K562 (cell line): ENCODE measurements at regions not wholly inside any gene's neighbourhood (a gene's known extent, or its start where the extent isn't known, plus 50 kb on each side); places are given as distances from the start of the nearest gene placed in this dataset.

Experiments
- ATAC-seq: fragments of 200-7000 bp; cut with Tn5 transposase; 3 replicates; pipeline ENCODE4 v1.9.1; 2020; ENCODE audit warnings: moderate library complexity
- BruUV-seq: library from RNA; stranded (reverse); fragments of 400-500 nt; replicated peaks from 2 replicates; lab custom pipeline; 2021; lab: Mats Ljungman, UMichigan
- CTCF ChIA-PET: fragments of 300-600 bp; formaldehyde crosslinking; extraction: SDS; loops from one replicate; lab custom pipeline; 2021; ENCODE audit warnings: low intra/inter-chr PET ratio; lab: Yijun Ruan, JAX
- POLR2A ChIA-PET: fragments of 300-600, 350-650 bp; sonication (Branson Sonifier 250); formaldehyde crosslinking; extraction: SDS; loops from one replicate; lab custom pipeline; 2021; ENCODE audit warnings: antibody characterized with exemption, inconsistent platforms; lab: Yijun Ruan, JAX
- DNase-seq, 4 experiments: peaks; one replicate each; pipeline versions ENCODE4 v3.0.0 to v3.0.0-alpha.2; 2011 to 2018; ENCODE audit warnings: low spot score in 3 of 4, mixed read lengths in 3 of 4; ENCODE audit errors: extremely low read depth in 1 of 4
- FAIRE-seq: peaks from 2 replicates; lab custom pipeline; 2011; peaks lifted over from hg19 to GRCh38; lab: Jason Lieb, UNC
- H2AFZ ChIP-seq: 2 replicates; pipeline ENCODE4 v1.6.0; 2011; ENCODE audit warnings: low read depth, low read length, control low read depth, inconsistent platforms
- H3K27ac ChIP-seq: fragments of 200-600 bp; 3 replicates; pipeline ENCODE4 v1.8.0; 2011; ENCODE audit warnings: low read depth, mild to moderate bottlenecking, control low read depth, inconsistent platforms, low read length, moderate library complexity, mixed read lengths; ENCODE audit errors: extremely low read depth
- H3K27me3 ChIP-seq, 2 experiments: fragments of 300-600 bp in 1 of 2; 2 replicates in 1 of 2; 3 replicates in 1 of 2; pipeline versions ENCODE4 v1.6.0 to v1.8.0; 2011; ENCODE audit warnings: inconsistent platforms in 2 of 2, low read length in 2 of 2, mild to moderate bottlenecking in 1 of 2, mixed read lengths in 1 of 2, moderate library complexity in 1 of 2; ENCODE audit not compliant: control insufficient read depth in 2 of 2, insufficient read depth in 2 of 2
- H3K36me3 ChIP-seq: fragments of 300-600 bp; 3 replicates; pipeline ENCODE4 v1.8.0; 2011; ENCODE audit warnings: mild to moderate bottlenecking, low read length, inconsistent platforms; ENCODE audit not compliant: control insufficient read depth, insufficient read depth
- H3K4me1 ChIP-seq, 2 experiments: fragments of 200-600 bp in 1 of 2; replicated peaks in 1 of 2; 2 replicates in 1 of 2; 3 replicates in 1 of 2; pipeline versions ENCODE4 v1.5.1 to v1.8.0; 2011; ENCODE audit warnings: inconsistent platforms in 2 of 2, low read length in 2 of 2, mild to moderate bottlenecking in 1 of 2, mixed read lengths in 1 of 2, moderate library complexity in 1 of 2; ENCODE audit not compliant: control insufficient read depth in 2 of 2, insufficient read depth in 2 of 2
- H3K4me2 ChIP-seq: 2 replicates; pipeline ENCODE4 v1.6.1; 2011; ENCODE audit warnings: low read length, control low read depth, inconsistent platforms, mixed read lengths; ENCODE audit not compliant: insufficient read depth
- H3K4me3 ChIP-seq: fragments of 200-600 bp; sonication (generic), shearing (Covaris generic); 2 replicates; pipeline ENCODE4 v1.5.1; 2016; ENCODE audit warnings: control low read depth, inconsistent platforms
- H3K79me2 ChIP-seq: fragments of 200-600 bp; 3 replicates; pipeline ENCODE4 v1.8.0; 2011; ENCODE audit warnings: low read length, inconsistent platforms; ENCODE audit not compliant: control insufficient read depth, insufficient read depth
- H3K9ac ChIP-seq, 2 experiments: 2 replicates each; pipeline versions ENCODE4 v1.6.0 to v1.6.1; 2011; ENCODE audit warnings: low read depth in 2 of 2, low read length in 2 of 2, control low read depth in 1 of 2, inconsistent platforms in 1 of 2, mild to moderate bottlenecking in 1 of 2, mixed read lengths in 1 of 2; ENCODE audit not compliant: insufficient read depth in 1 of 2
- H3K9me1 ChIP-seq: one replicate; pipeline ENCODE4 v1.6.0; 2011; ENCODE audit warnings: inconsistent platforms, mild to moderate bottlenecking, low read length, moderate library complexity; ENCODE audit not compliant: control insufficient read depth, insufficient read depth
- H3K9me3 ChIP-seq: replicated peaks from 2 replicates; pipeline ENCODE4 v1.5.1; 2011; ENCODE audit warnings: low read depth, low read length, inconsistent platforms; ENCODE audit not compliant: control insufficient read depth, insufficient read depth
- H4K20me1 ChIP-seq: replicated peaks from 2 replicates; pipeline ENCODE4 v1.6.1; 2011; ENCODE audit warnings: low read length, inconsistent platforms, mixed read lengths; ENCODE audit not compliant: control insufficient read depth, insufficient read depth
- BCOR ChIP-seq: fragments of 450-650 bp; IDR thresholded peaks from 2 replicates; pipeline ENCODE4 v1.6.1; 2016
- BHLHE40 ChIP-seq: IDR thresholded peaks from 2 replicates; pipeline ENCODE4 v1.6.1; 2011; ENCODE audit warnings: low read length, improper control_type of control experiment
- PCBP2 ChIP-seq: fragments of 200-400 bp; formaldehyde crosslinking; IDR thresholded peaks from 2 replicates; pipeline ENCODE4 v1.6.1; 2018; ENCODE audit warnings: low read length, low read depth, mild to moderate bottlenecking, moderate library complexity; ENCODE audit not compliant: poor library complexity, severe bottlenecking
- SMAD4 ChIP-seq: fragments of 250-450 bp; sonication (Bioruptor Pico); conservative IDR thresholded peaks from 2 replicates; pipeline ENCODE4 v1.8.0; 2021; ENCODE audit warnings: inconsistent platforms, mild to moderate bottlenecking, moderate library complexity
- WGBS: fragments of 100-300 bp; shearing (Covaris generic); methylation state at CpG from one replicate; pipeline ENCODE4 v1.1.6; 2016; ENCODE audit warnings: low coverage, mixed read lengths; ENCODE audit not compliant: insufficient coverage; ENCODE audit errors: missing lambda C conversion rate; 5-methylcytosine and 5-hydroxymethylcytosine counted together
- in situ Hi-C: fragments of 300-500 bp; cut with MboI; formaldehyde crosslinking; loops from 4 replicates; pipeline ENCODE4 v1.15.0; 2018; ENCODE audit warnings: inconsistent platforms, mixed read lengths
- intact Hi-C: fragments of 100-400 bp; cut with micrococcal nuclease; formaldehyde crosslinking; loops from 2 replicates; pipeline ENCODE4 v1.14.2; 2022
- TF ChIP-seq, protein P1 (sequence below), 3 experiments: IDR thresholded peaks in 2 of 3; conservative IDR thresholded peaks in 1 of 3; 2 replicates each; pipeline ENCODE4 v1.5.1; 2011 to 2012; ENCODE audit warnings: low read length in 3 of 3, mild to moderate bottlenecking in 3 of 3, control low read depth in 2 of 3, improper control_type of control experiment in 1 of 3, inconsistent platforms in 1 of 3, low read depth in 1 of 3, mixed read lengths in 1 of 3, moderate library complexity in 1 of 3; ENCODE audit not compliant: insufficient read depth in 2 of 3

DNA sequence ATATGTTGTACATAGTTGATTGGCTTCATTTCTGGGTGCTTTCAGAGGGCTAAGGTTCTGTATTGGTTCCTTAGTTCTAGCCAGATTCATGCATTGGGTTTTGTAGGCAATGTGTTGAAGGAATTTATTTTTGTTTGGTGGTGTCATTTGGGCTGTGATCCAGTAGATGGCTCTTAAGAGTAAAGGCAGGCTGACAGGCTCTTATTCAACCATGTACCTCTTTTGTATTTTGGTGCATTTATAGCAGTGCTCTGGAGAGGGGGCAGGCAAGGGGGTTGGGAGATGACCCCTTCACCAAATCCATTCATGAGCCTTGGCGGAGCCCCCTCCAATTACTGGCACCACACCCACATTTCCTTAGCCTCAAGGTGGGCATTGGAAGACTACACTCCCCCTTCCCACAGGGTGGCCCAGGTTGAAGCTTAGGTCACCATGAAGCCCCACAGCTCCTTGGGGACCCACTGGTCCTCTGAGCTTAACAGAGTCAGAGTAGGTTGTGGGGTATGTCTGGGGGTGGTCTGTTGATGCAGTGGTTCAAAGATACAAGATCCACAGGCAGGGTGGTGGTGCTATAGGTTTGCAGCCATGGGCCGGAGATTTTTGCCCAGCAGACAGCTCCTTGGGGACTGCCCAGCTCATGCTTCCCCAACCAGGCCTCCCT, 143.0 kb upstream of the GNPDA2 start:
- no peaks in the 10 kb centered on the region for H3K36me3 ChIP-seq
- no peak for FAIRE-seq
- ChIA-PET POLR2A (no interaction called here), CTCF (no interaction called here)
- H3K4me1 ChIP-seq: no peaks in the 10 kb centered on the region
- no peaks in the 10 kb centered on the region for H3K79me2 ChIP-seq
- H3K9me3 ChIP-seq: no peaks in the 10 kb centered on the region
- no peak for ATAC-seq
- in situ Hi-C loops (no loop called here), intact Hi-C loops (no loop called here)
- H2AFZ ChIP-seq: no peak overlapping the region
- H3K4me2 ChIP-seq: no peak overlapping the region
- no peak for DNase-seq
- no peak overlapping the region for H3K27ac ChIP-seq
- BruUV-seq: no TSS peak
- H4K20me1 ChIP-seq: no peaks in the 10 kb centered on the region
- H3K9me1 ChIP-seq: no peaks in the 10 kb centered on the region
- H3K27me3 ChIP-seq: no peaks in the 10 kb centered on the region
- 0% methylated on average over 2 of the region's 2 CpGs for WGBS
- H3K4me3 ChIP-seq: no peak overlapping the region
- no peak overlapping the region for H3K9ac ChIP-seq
- TF ChIP-seq BHLHE40 (no peak), SMAD4 (no peak), BCOR (no peak), PCBP2 (no peak)
- TF ChIP-seq, protein P1, sequence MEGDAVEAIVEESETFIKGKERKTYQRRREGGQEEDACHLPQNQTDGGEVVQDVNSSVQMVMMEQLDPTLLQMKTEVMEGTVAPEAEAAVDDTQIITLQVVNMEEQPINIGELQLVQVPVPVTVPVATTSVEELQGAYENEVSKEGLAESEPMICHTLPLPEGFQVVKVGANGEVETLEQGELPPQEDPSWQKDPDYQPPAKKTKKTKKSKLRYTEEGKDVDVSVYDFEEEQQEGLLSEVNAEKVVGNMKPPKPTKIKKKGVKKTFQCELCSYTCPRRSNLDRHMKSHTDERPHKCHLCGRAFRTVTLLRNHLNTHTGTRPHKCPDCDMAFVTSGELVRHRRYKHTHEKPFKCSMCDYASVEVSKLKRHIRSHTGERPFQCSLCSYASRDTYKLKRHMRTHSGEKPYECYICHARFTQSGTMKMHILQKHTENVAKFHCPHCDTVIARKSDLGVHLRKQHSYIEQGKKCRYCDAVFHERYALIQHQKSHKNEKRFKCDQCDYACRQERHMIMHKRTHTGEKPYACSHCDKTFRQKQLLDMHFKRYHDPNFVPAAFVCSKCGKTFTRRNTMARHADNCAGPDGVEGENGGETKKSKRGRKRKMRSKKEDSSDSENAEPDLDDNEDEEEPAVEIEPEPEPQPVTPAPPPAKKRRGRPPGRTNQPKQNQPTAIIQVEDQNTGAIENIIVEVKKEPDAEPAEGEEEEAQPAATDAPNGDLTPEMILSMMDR (IDR thresholded peaks at IDR 0.05 in 2 of 3, conservative IDR thresholded peaks at IDR 0.05 in 1 of 3; ENCODE audit: insufficient read depth in 2 of 3, low read depth in 1 of 3, low read length in 3 of 3): no peak
